ENCODE measurements at regions not wholly inside any gene's neighbourhood (a gene's known extent, or its start where the extent isn't known, plus 50 kb on each side); places are given as distances from the start of the nearest gene placed in this dataset.

DNA sequence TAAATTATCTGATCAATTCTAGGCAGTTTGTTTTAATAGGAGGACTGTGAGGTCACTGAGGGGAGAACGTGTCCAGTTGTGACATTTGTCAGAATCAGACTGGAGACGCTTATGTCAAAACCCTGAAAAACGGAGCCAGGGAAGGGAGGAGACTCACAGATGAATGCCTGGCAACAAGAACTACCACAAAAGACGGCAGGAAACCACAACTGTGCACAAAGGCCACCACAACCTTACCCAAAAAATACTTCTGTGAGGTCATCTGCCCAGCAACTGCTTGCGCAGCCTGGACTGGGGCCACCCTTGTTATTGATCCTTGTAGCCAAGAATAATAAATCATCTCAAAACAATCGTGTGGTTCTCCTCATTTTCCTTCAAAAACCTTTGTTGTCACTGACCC is 173.0 kb upstream of the ALKAL2 start:
- ChIA-PET CTCF (no interaction called here), POLR2A (no interaction called here)
- no peak for TF ChIP-seq ARNT (IDR thresholded peaks at IDR 0.05)
- no peak for TF ChIP-seq CTBP1 (IDR thresholded peaks at IDR 0.05; ENCODE audit: borderline replicate concordance)
- TF ChIP-seq FOXA1 (IDR thresholded peaks at IDR 0.05), result no peak
- TF ChIP-seq FOXK2 (IDR thresholded peaks at IDR 0.05), result no peak
- TF ChIP-seq HDGF (IDR thresholded peaks at IDR 0.05; ENCODE audit: borderline replicate concordance), result no peak
- TF ChIP-seq TARDBP (IDR thresholded peaks at IDR 0.05), result no peak
- no peak for TF ChIP-seq SP1 (IDR thresholded peaks at IDR 0.05)
- no peak for TF ChIP-seq FOXM1 (IDR thresholded peaks at IDR 0.05; ENCODE audit: borderline replicate concordance)
- no peak for DNase-seq (ENCODE audit: extremely low spot score)

DNA sequence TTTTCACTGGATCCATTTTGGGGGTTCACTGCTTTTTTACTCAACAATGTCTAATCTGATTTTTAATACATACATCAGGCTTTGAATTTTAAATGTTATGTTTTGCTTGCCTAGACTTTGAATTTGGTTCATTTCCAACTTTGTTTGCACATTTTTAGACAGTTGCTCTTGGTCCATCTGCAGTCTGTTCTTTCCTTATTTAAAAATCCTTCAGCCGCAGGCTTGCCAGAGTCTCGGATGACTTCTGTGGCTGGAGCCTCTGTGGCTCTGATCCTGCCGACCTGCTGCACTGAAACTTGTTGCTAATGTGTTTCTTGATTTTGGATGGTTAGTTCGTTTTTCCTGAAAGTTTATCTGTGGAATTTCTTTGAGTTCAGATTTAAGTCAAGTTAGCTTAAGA is 172.0 kb upstream of the ALKAL2 start:
- DNase-seq (ENCODE audit: extremely low spot score), result no peak
- ChIA-PET POLR2A (no interaction called here), CTCF (no interaction called here)
- TF ChIP-seq TARDBP (IDR thresholded peaks at IDR 0.05) (no peak), L3MBTL2 (conservative IDR thresholded peaks at IDR 0.05) (no peak), LEF1 (IDR thresholded peaks at IDR 0.05; ENCODE audit: borderline replicate concordance) (no peak), FOXA1 (IDR thresholded peaks at IDR 0.05) (no peak), ZNF384 (IDR thresholded peaks at IDR 0.05) (no peak)

DNA sequence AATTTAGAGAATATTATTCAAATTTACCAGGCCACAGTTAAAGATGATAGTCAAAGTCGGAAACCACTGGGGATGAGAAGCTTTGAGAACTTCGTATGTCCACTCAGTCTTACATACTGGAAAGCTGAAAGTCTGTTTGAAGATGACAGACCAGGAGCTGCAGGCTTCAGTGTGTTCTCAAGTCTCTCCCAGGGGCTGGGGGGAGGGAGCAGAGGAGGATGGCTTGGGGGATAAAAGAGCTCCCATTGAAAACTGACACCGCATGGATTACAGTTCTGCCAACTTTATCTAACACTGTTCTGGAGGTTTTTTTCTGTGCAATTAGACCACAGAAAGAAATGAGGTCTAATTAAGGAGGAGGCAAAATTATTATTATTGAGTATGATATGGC is 170.5 kb upstream of the ALKAL2 start:
- ChIA-PET CTCF (no interaction called here), POLR2A (no interaction called here)

GRCh38 chr2:457792-458424 is 170.0 kb upstream of the ALKAL2 start:
- TF ChIP-seq TARDBP (IDR thresholded peaks at IDR 0.05), result no peak
- TF ChIP-seq ELF4 (IDR thresholded peaks at IDR 0.05), result no peak
- TF ChIP-seq PKNOX1 (IDR thresholded peaks at IDR 0.05), result no peak
- no peak for TF ChIP-seq SUZ12 (IDR thresholded peaks at IDR 0.05)
- no peak for TF ChIP-seq NFRKB (IDR thresholded peaks at IDR 0.05)
- no peak for TF ChIP-seq FOXK2 (IDR thresholded peaks at IDR 0.05)
- TF ChIP-seq LEF1 (IDR thresholded peaks at IDR 0.05; ENCODE audit: borderline replicate concordance), result no peak
- no peak for TF ChIP-seq FOXA1 (IDR thresholded peaks at IDR 0.05)
- no peak for TF ChIP-seq FOXM1 (IDR thresholded peaks at IDR 0.05; ENCODE audit: borderline replicate concordance)
- no peak for TF ChIP-seq L3MBTL2 (conservative IDR thresholded peaks at IDR 0.05)
- no peak for TF ChIP-seq CTBP1 (IDR thresholded peaks at IDR 0.05; ENCODE audit: borderline replicate concordance)
- no peak for TF ChIP-seq BHLHE40 (IDR thresholded peaks at IDR 0.05; ENCODE audit: borderline replicate concordance)
- no peak for TF ChIP-seq ZNF384 (IDR thresholded peaks at IDR 0.05)
- TF ChIP-seq ARNT (IDR thresholded peaks at IDR 0.05), result no peak
- TF ChIP-seq HDGF (IDR thresholded peaks at IDR 0.05; ENCODE audit: borderline replicate concordance), result no peak
- CTCF ChIA-PET, result no interaction called here
- no peak for DNase-seq (ENCODE audit: extremely low spot score)
- POLR2A ChIA-PET, result no interaction called here

More for the DNA sequence above, 170.5 kb upstream of the ALKAL2 start:
- no peak for DNase-seq (ENCODE audit: extremely low spot score)
- TF ChIP-seq FOXK2 (IDR thresholded peaks at IDR 0.05) (no peak), PKNOX1 (IDR thresholded peaks at IDR 0.05) (no peak), NFRKB (IDR thresholded peaks at IDR 0.05) (no peak), FOXM1 (IDR thresholded peaks at IDR 0.05; ENCODE audit: borderline replicate concordance) (no peak)

- ChIA-PET POLR2A (no interaction called here), CTCF (no interaction called here)
- no peak for DNase-seq (ENCODE audit: extremely low spot score)
- no peak for TF ChIP-seq ARNT (IDR thresholded peaks at IDR 0.05)
- no peak for TF ChIP-seq L3MBTL2 (conservative IDR thresholded peaks at IDR 0.05)
These were observed 169.4 kb upstream of the ALKAL2 start for GRCh38 chr2:457262-457661.

DNA sequence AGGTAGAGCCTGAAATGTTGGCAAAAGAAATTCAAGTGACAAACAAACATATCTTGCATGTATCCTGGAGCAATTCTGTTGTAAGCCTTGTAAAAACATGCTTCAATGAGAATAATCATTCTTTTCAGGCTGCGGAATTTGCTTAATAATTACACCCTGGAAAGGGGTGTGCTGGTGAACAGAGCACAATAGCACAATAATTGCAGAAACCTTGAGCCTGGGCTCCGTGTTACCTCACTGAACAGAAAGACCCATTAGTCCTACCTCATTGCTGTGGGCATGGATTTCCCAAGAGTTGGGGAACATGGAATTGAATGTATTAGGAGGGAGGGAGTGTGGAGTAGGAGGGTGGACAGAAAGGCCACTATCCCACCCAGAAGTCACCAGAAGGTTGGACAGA is 168.0 kb upstream of the ALKAL2 start:
- TF ChIP-seq ELF4 (IDR thresholded peaks at IDR 0.05) (no peak), PKNOX1 (IDR thresholded peaks at IDR 0.05) (no peak), FOXA1 (IDR thresholded peaks at IDR 0.05) (no peak), FOXM1 (IDR thresholded peaks at IDR 0.05; ENCODE audit: borderline replicate concordance) (no peak), SP1 (IDR thresholded peaks at IDR 0.05) (no peak), HDGF (IDR thresholded peaks at IDR 0.05; ENCODE audit: borderline replicate concordance) (no peak), LEF1 (IDR thresholded peaks at IDR 0.05; ENCODE audit: borderline replicate concordance) (no peak), L3MBTL2 (conservative IDR thresholded peaks at IDR 0.05) (no peak), CTBP1 (IDR thresholded peaks at IDR 0.05; ENCODE audit: borderline replicate concordance) (no peak), ZNF384 (IDR thresholded peaks at IDR 0.05) (no peak), FOXK2 (IDR thresholded peaks at IDR 0.05) (no peak), BHLHE40 (IDR thresholded peaks at IDR 0.05; ENCODE audit: borderline replicate concordance) (no peak), NFRKB (IDR thresholded peaks at IDR 0.05) (no peak)
- CTCF ChIA-PET, result no interaction called here
- POLR2A ChIA-PET, result no interaction called here
- DNase-seq (ENCODE audit: extremely low spot score), result no peak

DNA sequence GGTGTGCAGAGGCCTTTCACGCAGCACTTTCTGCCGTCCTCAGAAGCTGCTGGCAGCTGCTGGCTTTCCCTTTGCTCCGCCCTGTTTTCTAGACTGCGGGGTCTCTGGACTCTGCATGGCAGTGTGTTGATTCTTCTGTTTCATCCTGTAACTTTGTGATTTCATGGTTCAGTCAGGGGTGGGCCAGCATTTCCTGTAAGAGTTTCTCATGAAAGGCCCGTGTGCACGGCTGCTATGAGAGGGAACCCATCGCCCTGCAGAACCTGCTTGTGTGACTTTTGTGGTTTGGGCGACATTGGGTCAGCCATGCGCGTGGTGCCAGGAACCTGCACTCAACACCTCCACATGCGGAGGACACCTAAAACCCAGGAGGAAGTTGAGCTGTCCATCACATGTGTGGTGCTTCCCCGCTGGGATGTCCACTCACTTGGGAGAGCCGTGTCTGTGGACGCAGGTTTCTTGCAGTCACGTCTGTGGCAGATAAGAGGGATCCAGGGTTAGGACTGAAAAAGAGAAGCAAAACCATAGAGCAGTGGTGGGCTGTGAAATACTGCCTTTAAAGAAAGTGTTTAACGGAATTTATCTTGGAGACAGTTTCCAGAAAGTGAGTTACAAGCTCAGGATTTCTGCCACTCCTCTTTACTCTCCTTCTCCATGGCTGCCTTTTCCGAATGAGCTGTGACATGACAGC is 167.3 kb upstream of the ALKAL2 start:
- ChIA-PET CTCF (no interaction called here), POLR2A (no interaction called here)
- TF ChIP-seq L3MBTL2 (conservative IDR thresholded peaks at IDR 0.05) (no peak), FOXA1 (IDR thresholded peaks at IDR 0.05) (no peak), BHLHE40 (IDR thresholded peaks at IDR 0.05; ENCODE audit: borderline replicate concordance) (no peak), TARDBP (IDR thresholded peaks at IDR 0.05) (no peak), SP1 (IDR thresholded peaks at IDR 0.05) (no peak), FOXK2 (IDR thresholded peaks at IDR 0.05) (no peak), NFRKB (IDR thresholded peaks at IDR 0.05) (no peak), ELF4 (IDR thresholded peaks at IDR 0.05) (no peak), ZNF384 (IDR thresholded peaks at IDR 0.05) (no peak), CTBP1 (IDR thresholded peaks at IDR 0.05; ENCODE audit: borderline replicate concordance) (no peak), HDGF (IDR thresholded peaks at IDR 0.05; ENCODE audit: borderline replicate concordance) (no peak), PKNOX1 (IDR thresholded peaks at IDR 0.05) (no peak), LEF1 (IDR thresholded peaks at IDR 0.05; ENCODE audit: borderline replicate concordance) (no peak), FOXM1 (IDR thresholded peaks at IDR 0.05; ENCODE audit: borderline replicate concordance) (no peak), SUZ12 (IDR thresholded peaks at IDR 0.05) (no peak), ARNT (IDR thresholded peaks at IDR 0.05) (no peak)
- no peak for DNase-seq (ENCODE audit: extremely low spot score)

All from HEK293T (cell line).